CD8-positive, alpha-beta memory T cell (primary cell): ENCODE measurements at regions not wholly inside any gene's neighbourhood (a gene's known extent, or its start where the extent isn't known, plus 50 kb on each side); places are given as distances from the start of the nearest gene placed in this dataset.
"Not testable (repeated sequence)": the region's sequence is repeated elsewhere in the genome, so short reads cannot be mapped to it uniquely, and the experiment has no call there.

Source experiments
- CTCF ChIA-PET: fragments of 350-600 bp; sonication (Branson Sonifier 250); formaldehyde crosslinking; loops from one replicate; lab custom pipeline; 2021; ENCODE audit warnings: antibody characterized with exemption; lab: Charles Lee
- POLR2A ChIA-PET: fragments of 350-600 bp; sonication (Branson Sonifier 250); formaldehyde crosslinking; loops from one replicate; lab custom pipeline; 2021; ENCODE audit warnings: antibody characterized with exemption; lab: Charles Lee
- DNase-seq, 5 donors: peaks; one replicate each; pipeline versions ENCODE4 v3.0.0 to v3.0.0-alpha.2; 2020 to 2022; ENCODE audit warnings: mixed read lengths in 1 of 5
- H3K27ac ChIP-seq: one replicate; pipeline ENCODE4 v1.7.0; 2013; ENCODE audit warnings: low read depth, mild to moderate bottlenecking, low read length, moderate library complexity
- H3K27me3 ChIP-seq: 2 replicates; pipeline ENCODE4 v1.7.0; 2013; ENCODE audit warnings: low read length, mild to moderate bottlenecking; ENCODE audit not compliant: insufficient read depth, poor library complexity, severe bottlenecking
- H3K36me3 ChIP-seq: 2 replicates; pipeline ENCODE4 v1.7.0; 2013; ENCODE audit warnings: mild to moderate bottlenecking, low read length, moderate library complexity; ENCODE audit not compliant: insufficient read depth
- H3K4me1 ChIP-seq: 2 replicates; pipeline ENCODE4 v1.7.0; 2013; ENCODE audit warnings: mild to moderate bottlenecking, low read length, moderate library complexity; ENCODE audit not compliant: insufficient read depth
- H3K4me3 ChIP-seq: 2 replicates; pipeline ENCODE4 v1.7.0; 2013; ENCODE audit warnings: mild to moderate bottlenecking, low read length
- H3K9me3 ChIP-seq: 2 replicates; pipeline ENCODE4 v1.7.0; 2013; ENCODE audit warnings: mild to moderate bottlenecking, low read length
- H3K27ac Mint-ChIP-seq, 8 donors: one replicate each; pipeline ENCODE4 v1.8.0; 2020 to 2021; ENCODE audit warnings: mixed read lengths in 8 of 8, mild to moderate bottlenecking in 6 of 8, inconsistent platforms in 3 of 8, moderate library complexity in 3 of 8
- H3K27me3 Mint-ChIP-seq, 2 donors: one replicate each; pipeline ENCODE4 v1.8.0; 2020 to 2021; ENCODE audit warnings: mixed read lengths in 2 of 2, mild to moderate bottlenecking in 1 of 2, moderate library complexity in 1 of 2
- H3K36me3 Mint-ChIP-seq, 3 donors: one replicate each; pipeline ENCODE4 v1.8.0; 2020 to 2021; ENCODE audit warnings: mixed read lengths in 3 of 3, inconsistent platforms in 1 of 3, mild to moderate bottlenecking in 1 of 3
- H3K4me1 Mint-ChIP-seq, 3 donors: one replicate each; pipeline ENCODE4 v1.8.0; 2020 to 2021; ENCODE audit warnings: mixed read lengths in 3 of 3, inconsistent platforms in 1 of 3, mild to moderate bottlenecking in 1 of 3
- H3K4me3 Mint-ChIP-seq, 7 donors: one replicate each; pipeline ENCODE4 v1.8.0; 2020 to 2021; ENCODE audit warnings: mixed read lengths in 7 of 7, mild to moderate bottlenecking in 6 of 7, moderate library complexity in 4 of 7, inconsistent platforms in 2 of 7
- H3K9me3 Mint-ChIP-seq, 5 donors: one replicate each; pipeline ENCODE4 v1.8.0; 2020 to 2022; ENCODE audit warnings: mixed read lengths in 5 of 5, mild to moderate bottlenecking in 3 of 5, moderate library complexity in 2 of 5, inconsistent platforms in 1 of 5

- H3K27ac ChIP-seq, H3K4me3 Mint-ChIP-seq, H3K4me1 ChIP-seq, CTCF ChIA-PET, H3K4me3 ChIP-seq, H3K27me3 ChIP-seq, H3K4me1 Mint-ChIP-seq, H3K36me3 Mint-ChIP-seq, H3K9me3 ChIP-seq, H3K9me3 Mint-ChIP-seq, H3K27ac Mint-ChIP-seq, H3K27me3 Mint-ChIP-seq, H3K36me3 ChIP-seq, POLR2A ChIA-PET, DNase-seq: not testable (repeated sequence)
These were observed 396.9 kb upstream of the RIOK2 start for GRCh38 chr5:97579977-97580376.

GRCh38 chr5:97580746-97581145 is 397.7 kb upstream of the RIOK2 start:
- no peaks in the 10 kb centered on the region for H3K36me3 ChIP-seq
- no peaks in the 10 kb centered on the region for H3K4me1 ChIP-seq
- no peak for DNase-seq
- ChIA-PET POLR2A (no interaction called here), CTCF (no interaction called here)
- Mint-ChIP-seq H3K27ac (no peak overlapping the region), H3K36me3 (no peaks in the 10 kb centered on the region), H3K9me3 (peaks cover 0 to 9% (median 0%) of the 10 kb centered on the region in 5 donors), H3K27me3 (no peaks in the 10 kb centered on the region), H3K4me1 (no peaks in the 10 kb centered on the region), H3K4me3 (no peak overlapping the region)
- H3K27ac ChIP-seq, result no peak overlapping the region
- no peak overlapping the region for H3K4me3 ChIP-seq
- no peaks in the 10 kb centered on the region for H3K27me3 ChIP-seq
- H3K9me3 ChIP-seq, result no peaks in the 10 kb centered on the region

- no peaks in the 10 kb centered on the region for H3K27me3 ChIP-seq
- DNase-seq, result no peak
- H3K4me1 Mint-ChIP-seq, result no peaks in the 10 kb centered on the region
- CTCF ChIA-PET, result no interaction called here
- POLR2A ChIA-PET, result no interaction called here
- no peak overlapping the region for H3K4me3 ChIP-seq
- no peak overlapping the region for H3K4me3 Mint-ChIP-seq
- H3K36me3 ChIP-seq, result no peaks in the 10 kb centered on the region
- H3K27me3 Mint-ChIP-seq, result no peaks in the 10 kb centered on the region
- peaks cover 0 to 2% (median 0%) of the 10 kb centered on the region in 3 donors for H3K36me3 Mint-ChIP-seq
- H3K27ac Mint-ChIP-seq, result no peak overlapping the region
- H3K9me3 Mint-ChIP-seq, result peaks cover 5 to 22% (median 12%) of the 10 kb centered on the region in 5 donors
- H3K4me1 ChIP-seq, result no peaks in the 10 kb centered on the region
- H3K9me3 ChIP-seq, result no peaks in the 10 kb centered on the region
- no peak overlapping the region for H3K27ac ChIP-seq
These were observed 408.7 kb upstream of the RIOK2 start for GRCh38 chr5:97591781-97592180.

GRCh38 chr5:97600486-97600885 is 417.4 kb upstream of the RIOK2 start:
- no peak for DNase-seq
- Mint-ChIP-seq H3K36me3 (peaks cover 0 to 2% (median 0%) of the 10 kb centered on the region in 3 donors), H3K27ac (no peak overlapping the region), H3K4me1 (no peaks in the 10 kb centered on the region), H3K4me3 (no peak overlapping the region), H3K27me3 (no peaks in the 10 kb centered on the region), H3K9me3 (peaks cover 22 to 38% (median 31%) of the 10 kb centered on the region in 5 donors)
- no peaks in the 10 kb centered on the region for H3K4me1 ChIP-seq
- peaks cover 9% of the 10 kb centered on the region for H3K9me3 ChIP-seq
- no peaks in the 10 kb centered on the region for H3K27me3 ChIP-seq
- no peak overlapping the region for H3K27ac ChIP-seq
- H3K4me3 ChIP-seq, result no peak overlapping the region
- ChIA-PET CTCF (no interaction called here), POLR2A (no interaction called here)
- H3K36me3 ChIP-seq, result no peaks in the 10 kb centered on the region

- Histone ChIP-seq H3K4me3 (no peak overlapping the region), H3K4me1 (no peaks in the 10 kb centered on the region), H3K36me3 (no peaks in the 10 kb centered on the region), H3K27ac (no peak overlapping the region), H3K9me3 (peaks cover 9% of the 10 kb centered on the region), H3K27me3 (no peaks in the 10 kb centered on the region)
- Mint-ChIP-seq H3K9me3 (peaks cover 15 to 29% (median 26%) of the 10 kb centered on the region in 5 donors), H3K27ac (no peak overlapping the region), H3K27me3 (no peaks in the 10 kb centered on the region), H3K4me1 (no peaks in the 10 kb centered on the region), H3K36me3 (no peaks in the 10 kb centered on the region), H3K4me3 (no peak overlapping the region)
- ChIA-PET CTCF (no interaction called here), POLR2A (no interaction called here)
- no peak for DNase-seq
These were observed 418.6 kb upstream of the RIOK2 start for GRCh38 chr5:97601651-97602050.

GRCh38 chr5:97606531-97606930 is 423.5 kb upstream of the RIOK2 start:
- no peak overlapping the region for H3K4me3 Mint-ChIP-seq
- DNase-seq, result no peak
- no peak overlapping the region for H3K4me3 ChIP-seq

GRCh38 chr5:97608501-97608900 is 425.5 kb upstream of the RIOK2 start:
- H3K4me1 ChIP-seq, result no peaks in the 10 kb centered on the region
- Mint-ChIP-seq H3K4me3 (no peak overlapping the region), H3K9me3 (peaks cover 0 to 9% (median 2%) of the 10 kb centered on the region in 5 donors), H3K27ac (no peak overlapping the region), H3K27me3 (no peaks in the 10 kb centered on the region), H3K36me3 (no peaks in the 10 kb centered on the region), H3K4me1 (no peaks in the 10 kb centered on the region)
- ChIA-PET POLR2A (no interaction called here), CTCF (no interaction called here)
- H3K27me3 ChIP-seq, result no peaks in the 10 kb centered on the region
- no peak overlapping the region for H3K4me3 ChIP-seq
- no peaks in the 10 kb centered on the region for H3K36me3 ChIP-seq
- H3K27ac ChIP-seq, result no peak overlapping the region
- H3K9me3 ChIP-seq, result no peaks in the 10 kb centered on the region
- no peak for DNase-seq

More at GRCh38 chr5:97606531-97606930, 423.5 kb upstream of the RIOK2 start:
- no peaks in the 10 kb centered on the region for H3K27me3 Mint-ChIP-seq
- H3K9me3 Mint-ChIP-seq, result peaks cover 0 to 15% (median 5%) of the 10 kb centered on the region in 5 donors
- CTCF ChIA-PET, result no interaction called here
- Histone ChIP-seq H3K9me3 (no peaks in the 10 kb centered on the region), H3K27me3 (no peaks in the 10 kb centered on the region), H3K27ac (no peak overlapping the region), H3K4me1 (no peaks in the 10 kb centered on the region), H3K36me3 (no peaks in the 10 kb centered on the region)
- H3K4me1 Mint-ChIP-seq, result no peaks in the 10 kb centered on the region
- POLR2A ChIA-PET, result no interaction called here
- no peak overlapping the region for H3K27ac Mint-ChIP-seq
- H3K36me3 Mint-ChIP-seq, result no peaks in the 10 kb centered on the region

GRCh38 chr5:97618721-97619120 is 435.7 kb upstream of the RIOK2 start:
- H3K9me3 Mint-ChIP-seq, result peaks cover 1 to 33% (median 11%) of the 10 kb centered on the region in 5 donors
- no peak overlapping the region for H3K4me3 Mint-ChIP-seq
- no peak overlapping the region for H3K4me3 ChIP-seq
- no peaks in the 10 kb centered on the region for H3K4me1 Mint-ChIP-seq
- no peaks in the 10 kb centered on the region for H3K36me3 ChIP-seq
- H3K4me1 ChIP-seq, result no peaks in the 10 kb centered on the region
- CTCF ChIA-PET, result no interaction called here
- no peaks in the 10 kb centered on the region for H3K36me3 Mint-ChIP-seq
- H3K27ac ChIP-seq, result no peak overlapping the region
- no peaks in the 10 kb centered on the region for H3K9me3 ChIP-seq
- DNase-seq, result no peak
- H3K27me3 Mint-ChIP-seq, result peaks cover 0 to 3% of the 10 kb centered on the region in 2 donors
- POLR2A ChIA-PET, result no interaction called here
- no peaks in the 10 kb centered on the region for H3K27me3 ChIP-seq
- no peak overlapping the region for H3K27ac Mint-ChIP-seq

- Histone ChIP-seq H3K9me3 (no peaks in the 10 kb centered on the region), H3K4me1 (no peaks in the 10 kb centered on the region), H3K4me3 (no peak overlapping the region), H3K36me3 (no peaks in the 10 kb centered on the region), H3K27ac (no peak overlapping the region), H3K27me3 (no peaks in the 10 kb centered on the region)
- no peak overlapping the region for H3K27ac Mint-ChIP-seq
- DNase-seq, result no peak
- peaks cover 0 to 3% of the 10 kb centered on the region in 2 donors for H3K27me3 Mint-ChIP-seq
- no peaks in the 10 kb centered on the region for H3K36me3 Mint-ChIP-seq
- no peaks in the 10 kb centered on the region for H3K4me1 Mint-ChIP-seq
- H3K9me3 Mint-ChIP-seq, result peaks cover 1 to 31% (median 9%) of the 10 kb centered on the region in 5 donors
- POLR2A ChIA-PET, result no interaction called here
- CTCF ChIA-PET, result no interaction called here
- no peak overlapping the region for H3K4me3 Mint-ChIP-seq
These were observed 440.4 kb upstream of the RIOK2 start for GRCh38 chr5:97623441-97623840.
